GM23338 (cell line): ENCODE measurements at regions not wholly inside any gene's neighbourhood (a gene's known extent, or its start where the extent isn't known, plus 50 kb on each side); places are given as distances from the start of the nearest gene placed in this dataset.

Source experiments
- CREB1 ChIP-seq: fragments of 250-450 bp; sonication (Bioruptor Pico); IDR thresholded peaks from 2 replicates; pipeline ENCODE4 v1.5.0; 2020; ENCODE audit warnings: low read depth, mild to moderate bottlenecking, moderate library complexity
- CTCF ChIP-seq, 2 experiments: fragments of 200-600 bp in 1 of 2; sonication (generic) in 1 of 2; conservative IDR thresholded peaks; 2 replicates each; pipeline versions ENCODE4 v1.5.1 to v1.6.1; 2016 to 2017; ENCODE audit warnings: antibody characterized with exemption in 2 of 2, low read depth in 2 of 2, mild to moderate bottlenecking in 2 of 2, moderate library complexity in 1 of 2
- EZH2 ChIP-seq: fragments of 200-600 bp; sonication (generic); IDR thresholded peaks from one replicate; pipeline ENCODE4 v1.8.0; 2017; ENCODE audit warnings: antibody characterized with exemption, mild to moderate bottlenecking, low read depth; ENCODE audit not compliant: unreplicated experiment
- EZH2phosphoT487 ChIP-seq: fragments of 200-600 bp; sonication (generic); IDR thresholded peaks from one replicate; pipeline ENCODE4 v1.8.1; 2018; ENCODE audit warnings: antibody characterized with exemption; ENCODE audit not compliant: unreplicated experiment
- JUNB ChIP-seq: IDR thresholded peaks from one replicate; pipeline ENCODE4 v1.6.1; 2016; ENCODE audit warnings: antibody characterized with exemption; ENCODE audit not compliant: unreplicated experiment
- NANOG ChIP-seq: IDR thresholded peaks from 2 replicates; pipeline ENCODE4 v1.6.1; 2016; ENCODE audit warnings: antibody characterized with exemption, borderline replicate concordance
- POLR2AphosphoS5 ChIP-seq: IDR thresholded peaks from 2 replicates; pipeline ENCODE4 v1.6.1; 2016; ENCODE audit warnings: antibody characterized with exemption, low read depth
- REST ChIP-seq: IDR thresholded peaks from one replicate; pipeline ENCODE4 v1.6.1; 2018; ENCODE audit warnings: antibody characterized with exemption; ENCODE audit not compliant: unreplicated experiment
- STAT1 ChIP-seq: IDR thresholded peaks from one replicate; pipeline ENCODE4 v1.6.1; 2016; ENCODE audit warnings: antibody characterized with exemption; ENCODE audit not compliant: unreplicated experiment
- ZNF114 ChIP-seq: fragments of 250-450 bp; sonication (Bioruptor Pico); IDR thresholded peaks from 2 replicates; pipeline ENCODE4 v1.5.0; 2020; ENCODE audit warnings: mild to moderate bottlenecking, moderate library complexity
- ZNF331 ChIP-seq: fragments of 250-450 bp; sonication (Bioruptor Pico); IDR thresholded peaks from 2 replicates; pipeline ENCODE4 v1.5.0; 2020; ENCODE audit warnings: low read depth, mild to moderate bottlenecking, moderate library complexity
- ZNF462 ChIP-seq: fragments of 250-450 bp; sonication (Bioruptor Pico); IDR thresholded peaks from 2 replicates; pipeline ENCODE4 v1.5.0; 2020; ENCODE audit warnings: mild to moderate bottlenecking, moderate library complexity

- TF ChIP-seq EZH2: no peak
- no peak for TF ChIP-seq CTCF (conservative IDR thresholded peaks at IDR 0.05; ENCODE audit: low read depth in 2 of 2)
- TF ChIP-seq CREB1: no peak
- no peak for TF ChIP-seq REST
- no peak for TF ChIP-seq EZH2phosphoT487
- TF ChIP-seq POLR2AphosphoS5: no peak
- TF ChIP-seq ZNF114 (CRISPR knock-in tag): no peak
- TF ChIP-seq ZNF462 (CRISPR knock-in tag): no peak
- TF ChIP-seq JUNB: no peak
- TF ChIP-seq STAT1: no peak
- no peak for TF ChIP-seq ZNF331 (CRISPR knock-in tag)
- no peak for TF ChIP-seq NANOG
These were observed 53.7 kb upstream of the RPL38 start for GRCh38 chr17:74149597-74150427.
